NB4 (cell line): ENCODE measurements at regions not wholly inside any gene's neighbourhood (a gene's known extent, or its start where the extent isn't known, plus 50 kb on each side); places are given as distances from the start of the nearest gene placed in this dataset.
A peak's percentile ranks its signal among the peaks of the same experiment; 100 is the strongest.

Experiments
- DNase-seq: peaks from one replicate; pipeline ENCODE4 v3.0.0; 2010; ENCODE audit warnings: low read depth
- H3K4me3 ChIP-seq: one replicate; pipeline ENCODE4 v1.5.1; 2011; ENCODE audit warnings: mild to moderate bottlenecking, low read depth, low read length, moderate library complexity
- MAX ChIP-seq: IDR thresholded peaks from 2 replicates; pipeline ENCODE4 v1.6.1; 2011; ENCODE audit warnings: low read depth, low read length
- MYC ChIP-seq: IDR thresholded peaks from 2 replicates; pipeline ENCODE4 v1.6.1; 2011; ENCODE audit warnings: low read depth, low read length
- POLR2A ChIP-seq: IDR thresholded peaks from 2 replicates; pipeline ENCODE4 v1.6.1; 2011; ENCODE audit warnings: mild to moderate bottlenecking; ENCODE audit not compliant: insufficient read length; ENCODE audit errors: extremely low read depth
- TF ChIP-seq, protein P1 (sequence below): IDR thresholded peaks from one replicate; pipeline ENCODE4 v1.5.1; 2012; ENCODE audit warnings: low read depth, low read length

DNA sequence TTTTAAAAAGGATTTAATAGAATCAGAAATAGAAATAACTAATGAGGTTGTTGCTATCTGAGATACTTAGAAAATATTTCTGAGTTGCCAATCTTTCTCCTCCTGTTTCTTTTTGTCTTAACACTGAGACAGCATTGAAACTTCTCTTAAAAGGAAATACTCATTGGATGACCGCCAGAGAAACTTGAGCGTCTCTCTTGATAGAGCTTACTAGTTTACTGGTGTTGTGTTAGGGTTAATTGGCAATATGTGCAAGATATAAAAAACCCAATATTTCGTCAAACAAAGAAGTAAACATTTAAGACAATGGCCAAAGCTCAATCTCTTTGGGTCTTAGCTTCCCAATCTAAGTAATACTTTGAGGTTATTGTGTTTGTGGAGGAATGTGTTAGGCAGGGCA lies 176.4 kb upstream of the CHD1 start:
- H3K4me3 ChIP-seq: no peak overlapping the region
- TF ChIP-seq, protein P1, sequence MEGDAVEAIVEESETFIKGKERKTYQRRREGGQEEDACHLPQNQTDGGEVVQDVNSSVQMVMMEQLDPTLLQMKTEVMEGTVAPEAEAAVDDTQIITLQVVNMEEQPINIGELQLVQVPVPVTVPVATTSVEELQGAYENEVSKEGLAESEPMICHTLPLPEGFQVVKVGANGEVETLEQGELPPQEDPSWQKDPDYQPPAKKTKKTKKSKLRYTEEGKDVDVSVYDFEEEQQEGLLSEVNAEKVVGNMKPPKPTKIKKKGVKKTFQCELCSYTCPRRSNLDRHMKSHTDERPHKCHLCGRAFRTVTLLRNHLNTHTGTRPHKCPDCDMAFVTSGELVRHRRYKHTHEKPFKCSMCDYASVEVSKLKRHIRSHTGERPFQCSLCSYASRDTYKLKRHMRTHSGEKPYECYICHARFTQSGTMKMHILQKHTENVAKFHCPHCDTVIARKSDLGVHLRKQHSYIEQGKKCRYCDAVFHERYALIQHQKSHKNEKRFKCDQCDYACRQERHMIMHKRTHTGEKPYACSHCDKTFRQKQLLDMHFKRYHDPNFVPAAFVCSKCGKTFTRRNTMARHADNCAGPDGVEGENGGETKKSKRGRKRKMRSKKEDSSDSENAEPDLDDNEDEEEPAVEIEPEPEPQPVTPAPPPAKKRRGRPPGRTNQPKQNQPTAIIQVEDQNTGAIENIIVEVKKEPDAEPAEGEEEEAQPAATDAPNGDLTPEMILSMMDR: no peak
- TF ChIP-seq POLR2A: no peak
- no peak for TF ChIP-seq MAX
- TF ChIP-seq MYC: no peak
- no peak for DNase-seq

- peak; percentile 39 for DNase-seq
- TF ChIP-seq MAX: no peak
- TF ChIP-seq, protein P1: peak; percentile 25
Measured at GRCh38 chr5:99104538-99105132, 175.8 kb upstream of the CHD1 start.

GRCh38 chr5:99102073-99102697 lies 173.4 kb upstream of the CHD1 start:
- no peak overlapping the region for H3K4me3 ChIP-seq
- TF ChIP-seq, protein P1: no peak
- TF ChIP-seq MAX (no peak), MYC (no peak), POLR2A (no peak)
- DNase-seq: no peak

More at GRCh38 chr5:99104538-99105132, 175.8 kb upstream of the CHD1 start:
- H3K4me3 ChIP-seq: no peak overlapping the region

DNA sequence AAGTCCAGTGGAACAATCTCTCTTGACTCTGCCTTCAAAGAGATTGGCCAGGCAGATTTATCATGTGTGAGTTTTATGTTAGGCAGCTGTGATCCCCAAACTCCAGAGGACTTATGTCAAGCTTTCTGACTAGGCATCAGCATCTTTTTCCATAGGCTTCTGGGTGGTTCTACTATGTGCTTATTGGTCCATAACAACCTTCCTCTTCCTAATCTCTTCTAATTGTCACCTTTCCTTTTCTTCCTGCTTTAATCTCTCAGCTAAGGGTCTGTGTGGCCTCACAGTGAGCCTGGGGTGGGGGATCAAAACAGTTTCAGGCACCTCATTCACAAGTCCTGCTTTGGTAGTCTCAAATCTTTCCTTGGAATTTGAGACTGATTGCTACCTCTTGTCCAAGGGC lies 170.9 kb upstream of the CHD1 start:
- no peak for DNase-seq
- no peak for TF ChIP-seq MYC
- TF ChIP-seq POLR2A: no peak
- TF ChIP-seq, protein P1: no peak
- no peak for TF ChIP-seq MAX
- H3K4me3 ChIP-seq: no peak overlapping the region

DNA sequence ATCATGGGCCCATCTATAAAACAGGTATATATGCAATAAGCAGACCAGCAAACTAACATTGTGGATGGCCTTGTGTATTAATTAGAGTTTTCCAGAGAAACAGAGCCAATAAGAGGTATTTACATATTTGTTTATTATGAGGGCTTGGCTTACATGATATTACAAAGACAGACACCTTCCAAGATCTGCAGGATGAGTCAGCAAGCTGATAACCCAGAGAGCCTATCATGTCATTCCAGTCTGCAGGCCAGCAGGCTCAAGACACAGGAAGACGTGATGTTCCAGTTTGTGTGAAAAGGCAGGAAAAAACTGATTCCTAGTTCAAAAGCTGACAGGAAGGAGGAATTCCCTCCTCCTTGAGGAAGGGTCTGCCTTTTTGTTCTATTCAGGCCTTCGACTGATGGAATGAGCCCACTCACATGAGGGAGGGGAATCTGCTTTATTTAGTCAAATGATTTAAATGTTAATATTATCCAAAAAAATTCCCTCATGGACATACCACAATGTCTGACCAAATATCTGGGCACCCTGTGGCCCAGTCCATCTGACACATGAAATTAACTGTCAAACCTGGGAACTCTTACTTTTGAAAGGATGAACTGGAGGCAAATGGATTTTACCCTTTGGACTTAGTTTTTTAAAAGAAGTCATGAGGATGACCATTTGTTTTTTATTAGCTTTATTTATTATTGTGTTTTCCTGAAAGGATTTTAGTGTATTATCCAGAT lies 161.2 kb upstream of the CHD1 start:
- no peak for TF ChIP-seq MYC
- TF ChIP-seq, protein P1: no peak
- TF ChIP-seq MAX: no peak
- no peak for TF ChIP-seq POLR2A
- no peak overlapping the region for H3K4me3 ChIP-seq
- DNase-seq: no peak

DNA sequence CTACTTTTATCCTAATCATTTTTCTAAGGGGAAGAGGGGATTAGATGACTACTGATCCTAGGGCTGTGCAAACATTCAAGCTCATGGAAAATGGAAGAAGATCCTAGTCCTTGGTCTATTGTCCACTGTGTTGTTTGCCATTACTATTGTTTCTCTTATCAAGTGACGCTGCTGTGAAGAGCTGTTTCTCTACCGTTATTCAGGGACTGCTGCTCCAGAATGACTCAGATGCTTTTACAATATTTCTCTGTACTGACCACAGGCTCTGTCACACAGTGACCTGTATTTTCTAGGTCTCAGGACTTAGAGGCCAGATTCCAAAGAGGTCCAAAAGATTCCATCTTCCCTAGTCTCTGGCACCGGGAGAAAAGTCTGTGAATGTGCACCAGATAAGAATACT lies 159.5 kb upstream of the CHD1 start:
- no peak for DNase-seq
- H3K4me3 ChIP-seq: no peak overlapping the region
- TF ChIP-seq POLR2A: no peak
- TF ChIP-seq, protein P1: no peak
- TF ChIP-seq MAX: no peak
- TF ChIP-seq MYC: no peak
